ENCODE measurements at regions not wholly inside any gene's neighbourhood (a gene's known extent, or its start where the extent isn't known, plus 50 kb on each side); places are given as distances from the start of the nearest gene placed in this dataset.

DNA sequence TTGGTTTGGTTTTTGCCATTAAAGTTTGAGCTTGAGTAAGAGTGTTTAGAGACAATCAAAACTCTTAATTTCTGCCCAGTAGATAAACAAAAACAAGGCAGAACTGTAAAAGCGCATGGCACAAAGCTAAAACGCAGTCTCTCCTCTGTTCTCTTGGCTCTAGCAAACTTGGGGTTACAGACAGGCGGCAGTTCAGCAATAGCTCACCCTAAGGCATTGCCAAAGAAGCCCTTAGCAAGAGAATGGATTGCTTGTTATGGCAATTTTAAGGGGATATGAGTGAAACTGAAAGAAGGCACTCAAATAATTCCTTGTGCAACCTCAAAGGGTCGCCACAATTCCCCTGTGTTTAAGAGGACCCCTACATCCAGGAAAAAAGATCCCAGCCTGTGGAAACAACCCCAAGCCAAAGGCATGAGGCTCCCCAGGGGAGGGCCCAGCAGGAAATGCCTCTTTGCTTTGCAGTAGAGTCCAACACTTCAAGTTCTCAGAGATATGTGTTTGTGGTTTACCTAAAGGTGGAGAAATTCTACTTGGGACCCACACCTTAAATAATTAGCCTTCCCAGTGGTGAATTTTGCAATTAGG lies 317.0 kb upstream of the MPDZ start:
- DNase-seq (ENCODE audit: low spot score): no peak

DNA sequence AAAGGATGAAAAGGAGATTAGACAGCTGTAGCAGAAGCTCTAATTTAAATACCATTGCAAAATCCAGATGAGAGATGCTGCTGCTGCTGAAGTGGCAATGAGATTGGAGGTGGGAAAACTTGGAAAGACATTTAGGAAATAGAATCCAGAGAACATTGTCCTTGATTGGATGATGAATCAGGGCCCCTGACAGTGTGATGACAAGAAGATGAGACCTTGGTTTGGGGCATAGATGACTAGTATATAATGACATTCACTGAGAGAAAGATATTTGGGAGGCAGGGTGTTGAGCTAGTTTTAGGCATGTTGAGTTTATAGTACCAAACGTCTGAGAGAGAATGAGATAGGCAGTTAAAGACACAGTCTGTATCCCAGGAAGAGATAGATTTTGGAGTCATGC lies 311.5 kb upstream of the MPDZ start:
- DNase-seq (ENCODE audit: low spot score): no peak

- DNase-seq (ENCODE audit: low spot score): no peak
These were observed 309.7 kb upstream of the MPDZ start for GRCh38 chr9:13589034-13589737.

- DNase-seq (ENCODE audit: low spot score): peak; percentile 69
These were observed 308.9 kb upstream of the MPDZ start for GRCh38 chr9:13588151-13589033.

DNA sequence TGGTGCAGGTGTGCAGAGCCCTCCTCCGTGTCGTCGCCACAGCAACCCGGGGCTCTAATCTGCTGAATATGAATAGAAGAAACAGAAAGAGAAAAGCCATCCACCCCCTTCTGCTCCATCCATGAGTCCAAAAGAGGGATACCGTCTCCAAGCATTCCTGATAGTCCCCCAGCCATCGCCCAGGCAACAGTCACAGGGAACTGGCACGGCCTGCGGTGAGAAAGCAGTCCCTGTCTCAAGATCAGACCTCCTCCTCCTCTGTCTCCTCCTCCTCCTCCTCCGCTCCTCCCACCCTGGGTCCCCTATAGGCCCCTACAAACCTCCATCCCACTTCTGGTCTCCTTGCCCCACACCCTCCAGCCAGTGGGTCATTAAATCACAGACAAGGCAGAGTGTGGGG lies 308.1 kb upstream of the MPDZ start:
- no peak for DNase-seq (ENCODE audit: low spot score)

DNA sequence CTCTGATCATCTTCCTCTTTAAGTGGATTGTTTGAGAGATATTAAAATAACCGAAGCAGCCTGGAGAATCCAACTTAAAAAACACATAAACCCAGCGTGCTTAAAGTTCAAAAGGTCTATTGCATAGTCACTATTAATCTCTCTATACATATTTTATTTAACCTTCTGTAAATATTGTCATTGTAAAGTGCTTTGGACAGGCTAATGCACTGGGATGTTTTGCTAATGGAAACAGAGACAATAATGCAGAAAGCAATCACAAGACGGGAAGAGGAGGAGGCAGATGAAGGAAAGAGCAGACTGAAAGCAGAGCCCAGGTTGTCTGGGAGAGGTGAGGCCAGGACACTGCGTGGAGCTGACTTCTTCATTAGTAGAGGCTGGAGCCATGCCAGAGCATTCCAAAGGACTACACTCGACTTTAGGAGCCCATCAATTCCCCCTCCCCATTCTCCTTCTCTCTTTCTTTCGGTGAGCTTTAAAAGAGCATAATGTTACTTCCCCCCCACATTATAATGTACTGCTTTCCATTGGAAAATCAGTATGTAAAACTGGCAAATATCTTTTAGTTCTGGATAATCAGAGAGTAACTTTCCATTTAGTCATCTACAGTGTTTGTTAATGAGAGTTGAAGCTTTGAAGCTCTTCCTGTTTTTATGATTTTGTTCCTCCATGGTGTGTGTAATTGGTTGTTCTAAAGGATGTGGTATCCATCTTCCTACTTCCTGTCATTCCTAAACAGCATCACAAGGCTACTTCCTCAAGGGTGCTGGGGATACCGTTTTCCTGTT lies 307.3 kb upstream of the MPDZ start:
- no peak for DNase-seq (ENCODE audit: low spot score)

- no peak for DNase-seq (ENCODE audit: low spot score)
These were observed 301.3 kb upstream of the MPDZ start for GRCh38 chr9:13580760-13581159.

DNA sequence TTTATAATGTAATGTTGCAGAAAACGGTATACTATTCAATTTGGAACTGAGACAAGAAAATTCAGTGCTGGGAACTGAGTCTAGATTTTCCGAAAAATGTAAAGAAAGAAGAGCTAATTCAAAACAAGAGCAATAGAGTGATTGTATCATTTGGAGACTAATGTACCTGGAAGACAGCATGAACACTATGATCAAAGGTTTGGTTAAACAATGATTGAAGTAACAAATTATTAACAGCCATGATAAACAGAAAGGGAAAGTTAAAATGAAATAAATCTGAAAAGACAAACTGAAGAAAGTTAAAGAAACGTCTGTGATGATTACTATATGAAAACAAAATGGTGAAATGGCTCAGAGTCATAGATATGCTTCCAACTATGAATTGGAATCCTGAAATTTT lies 300.6 kb upstream of the MPDZ start:
- DNase-seq (ENCODE audit: low spot score): no peak

GRCh38 chr9:13576101-13576500 lies 296.6 kb upstream of the MPDZ start:
- DNase-seq (ENCODE audit: low spot score): no peak

DNA sequence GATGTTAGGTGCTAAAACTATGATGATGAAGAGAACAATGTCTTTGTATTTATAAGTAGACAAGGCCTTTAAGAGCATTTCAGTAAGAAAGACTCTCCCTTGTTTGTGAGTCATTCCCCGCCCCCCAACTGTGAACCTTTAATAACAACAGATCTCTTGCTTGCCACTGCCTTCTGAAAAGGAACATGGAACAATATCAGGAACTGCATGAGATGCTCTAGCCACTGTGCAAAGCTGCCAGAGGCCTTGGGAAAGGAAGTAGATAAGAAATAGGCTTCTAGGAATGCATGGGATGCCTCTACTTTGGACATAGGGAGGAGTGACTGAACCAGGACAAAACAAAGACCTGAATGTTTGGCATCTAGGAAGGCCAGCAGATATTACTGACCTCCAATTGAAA lies 296.1 kb upstream of the MPDZ start:
- DNase-seq (ENCODE audit: low spot score): no peak

- DNase-seq (ENCODE audit: low spot score): no peak
These were observed 290.8 kb upstream of the MPDZ start for GRCh38 chr9:13570068-13570974.

- DNase-seq (ENCODE audit: low spot score): no peak
These were observed 290.1 kb upstream of the MPDZ start for GRCh38 chr9:13569602-13570067.

DNA sequence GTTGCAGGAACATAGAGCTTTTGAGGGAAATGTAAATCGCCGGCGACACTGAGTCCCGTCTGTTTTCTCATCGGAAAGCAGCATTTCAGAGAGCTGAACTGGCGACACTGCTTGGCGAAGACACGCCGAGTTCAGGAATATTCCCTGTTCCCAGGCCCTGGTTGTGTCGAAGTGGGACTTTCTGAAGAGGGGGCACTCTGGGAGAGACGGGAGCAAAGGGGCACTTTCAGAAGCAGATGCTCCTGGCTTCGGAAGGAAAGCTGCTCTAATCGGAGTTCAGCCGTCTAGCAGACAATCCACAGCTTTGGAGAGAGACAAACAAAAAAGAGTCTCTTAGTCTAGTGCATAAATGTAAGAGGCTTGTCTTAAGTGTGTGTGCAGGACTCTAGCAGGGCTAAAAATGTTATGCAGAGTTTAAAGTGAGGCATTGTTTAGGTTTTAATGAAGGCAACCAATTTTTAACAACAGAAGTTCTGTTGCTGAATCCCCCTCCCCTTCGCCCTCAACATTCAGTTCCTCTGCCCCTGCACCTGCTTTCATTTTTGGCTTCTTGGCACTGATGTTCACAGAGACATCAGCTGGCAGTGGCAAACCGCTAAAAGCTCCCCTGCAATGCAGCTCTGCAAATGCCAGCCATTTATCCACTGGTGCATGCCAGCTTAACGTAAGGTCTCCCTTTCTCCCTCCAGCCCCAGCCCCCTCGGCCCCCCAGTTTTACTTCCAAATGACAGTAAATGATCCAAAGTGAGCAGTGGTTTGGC lies 289.5 kb upstream of the MPDZ start:
- DNase-seq (ENCODE audit: low spot score): peak; percentile 79

DNA sequence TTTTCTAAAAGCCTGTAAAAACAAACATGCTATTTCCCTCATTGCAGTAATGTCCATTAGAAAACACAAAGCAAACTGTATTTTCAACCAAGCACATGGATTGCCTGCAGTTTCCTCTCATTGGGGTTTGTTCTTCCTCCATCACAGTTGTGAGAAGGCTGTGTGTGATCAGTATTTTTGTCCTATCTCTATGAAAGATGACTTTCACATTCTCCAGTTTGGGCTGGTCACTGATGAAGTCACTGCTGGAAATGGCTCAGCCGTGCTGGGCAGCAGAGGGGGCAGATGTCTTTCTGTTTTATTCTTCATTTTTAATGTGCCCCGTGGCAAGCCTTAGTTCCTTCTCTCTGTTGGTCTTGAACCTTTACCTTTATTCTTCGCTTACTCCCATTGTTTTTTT lies 288.9 kb upstream of the MPDZ start:
- DNase-seq (ENCODE audit: low spot score): peak; percentile 81

DNA sequence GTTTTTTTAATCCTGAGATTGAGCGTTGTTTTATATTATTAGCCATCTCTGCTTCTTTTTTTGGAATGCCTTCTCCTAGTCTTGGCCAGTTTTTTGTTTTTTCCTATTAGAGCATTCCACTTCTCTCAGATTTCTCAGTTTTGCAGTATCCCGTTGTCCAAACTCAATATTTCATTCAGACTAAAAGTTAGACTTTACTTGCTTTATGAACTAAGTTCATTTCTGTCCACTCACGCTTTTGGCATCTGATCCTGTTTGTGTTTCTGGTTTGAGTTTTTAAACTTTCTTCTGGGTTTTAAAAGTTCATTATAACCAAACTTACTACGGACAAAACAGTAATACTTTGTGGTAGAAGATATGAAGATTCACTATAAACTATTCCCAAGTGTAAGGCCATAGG lies 288.3 kb upstream of the MPDZ start:
- DNase-seq (ENCODE audit: low spot score): no peak

- peak; percentile 15 for DNase-seq (ENCODE audit: low spot score)
These were observed 278.3 kb upstream of the MPDZ start for GRCh38 chr9:13557746-13558145.

DNA sequence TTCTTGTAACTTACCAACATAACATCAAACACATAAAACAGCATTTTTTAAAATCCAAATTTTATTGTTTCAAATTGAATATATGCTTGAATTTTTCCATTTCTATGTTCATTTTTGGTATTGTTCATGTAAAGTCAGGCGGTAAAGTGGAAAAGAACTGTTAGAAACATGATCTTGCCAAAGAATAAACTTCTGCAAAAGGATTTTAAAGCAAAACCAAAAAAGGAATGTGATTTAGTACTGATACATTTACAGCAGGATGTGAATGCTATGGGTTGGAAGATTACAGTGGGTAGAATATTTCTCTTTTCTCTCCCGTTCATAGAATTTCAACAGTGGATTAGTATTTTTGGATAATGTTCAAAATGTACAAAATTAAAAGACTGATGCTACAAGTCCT lies 277.2 kb upstream of the MPDZ start:
- DNase-seq (ENCODE audit: low spot score): no peak

DNA sequence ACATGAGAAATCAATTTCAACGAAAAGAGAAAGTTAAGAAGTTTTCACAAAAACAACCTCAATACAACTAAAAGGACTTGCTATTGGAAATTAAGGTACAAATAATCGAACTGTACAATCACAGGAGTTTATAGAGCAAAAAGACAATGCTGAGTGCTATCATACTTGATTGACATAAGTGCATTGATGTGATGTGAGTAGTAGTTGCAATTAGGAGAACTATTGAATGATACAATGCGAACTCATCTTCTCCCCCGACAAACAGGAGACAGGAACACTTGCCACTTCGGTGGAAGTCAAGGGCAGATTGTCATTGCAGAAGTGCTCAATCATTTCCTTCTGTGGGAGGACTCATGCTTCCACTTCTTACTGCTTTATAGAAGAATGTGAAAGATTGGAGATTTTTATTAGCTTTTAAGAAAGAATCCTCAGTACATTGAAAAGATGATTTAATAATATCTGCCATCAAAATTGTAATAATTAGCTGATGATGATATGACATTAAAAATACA lies 276.6 kb upstream of the MPDZ start:
- DNase-seq (ENCODE audit: low spot score): peak; percentile 7

DNA sequence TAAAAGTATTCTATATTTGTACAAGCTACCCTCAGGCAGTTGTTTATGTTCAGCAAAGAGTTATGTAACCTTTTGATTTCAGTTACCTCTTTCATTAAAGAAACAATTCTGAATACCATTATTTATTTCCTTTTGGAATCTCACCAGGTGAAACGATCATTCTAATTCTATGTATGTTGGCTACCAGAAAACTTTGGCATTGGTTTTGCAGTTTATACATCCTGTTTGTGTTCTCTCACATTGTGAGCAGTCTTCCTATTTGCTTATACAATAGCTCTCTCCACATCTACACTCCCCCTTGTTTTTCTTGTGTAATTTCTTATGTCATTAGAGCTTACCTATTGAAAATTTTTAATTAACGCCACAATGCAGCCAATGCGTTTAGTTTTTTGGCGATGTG lies 276.0 kb upstream of the MPDZ start:
- no peak for DNase-seq (ENCODE audit: low spot score)

DNA sequence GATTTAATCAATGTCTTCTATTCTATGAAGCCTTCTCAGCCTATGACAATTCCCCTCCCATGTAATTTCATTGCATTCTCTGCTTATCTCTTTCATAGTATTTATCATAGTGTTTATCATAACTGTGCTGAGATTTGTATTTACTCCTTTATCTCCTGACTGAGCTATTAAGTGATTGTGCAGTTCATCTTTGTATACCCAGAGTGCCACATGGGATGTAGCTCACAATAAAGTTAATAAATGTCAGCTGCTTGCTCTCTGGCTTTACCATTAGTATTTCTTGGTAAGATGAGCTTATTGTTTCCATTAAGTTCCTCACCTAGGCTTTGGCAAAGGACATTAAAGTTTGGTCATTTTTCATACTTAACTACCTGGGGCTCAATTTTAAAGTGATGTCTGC lies 275.1 kb upstream of the MPDZ start:
- DNase-seq (ENCODE audit: low spot score): no peak

Data from putamen (tissue), 1 donor.